ENCODE measurements at regions not wholly inside any gene's neighbourhood (a gene's known extent, or its start where the extent isn't known, plus 50 kb on each side); places are given as distances from the start of the nearest gene placed in this dataset.

DNA sequence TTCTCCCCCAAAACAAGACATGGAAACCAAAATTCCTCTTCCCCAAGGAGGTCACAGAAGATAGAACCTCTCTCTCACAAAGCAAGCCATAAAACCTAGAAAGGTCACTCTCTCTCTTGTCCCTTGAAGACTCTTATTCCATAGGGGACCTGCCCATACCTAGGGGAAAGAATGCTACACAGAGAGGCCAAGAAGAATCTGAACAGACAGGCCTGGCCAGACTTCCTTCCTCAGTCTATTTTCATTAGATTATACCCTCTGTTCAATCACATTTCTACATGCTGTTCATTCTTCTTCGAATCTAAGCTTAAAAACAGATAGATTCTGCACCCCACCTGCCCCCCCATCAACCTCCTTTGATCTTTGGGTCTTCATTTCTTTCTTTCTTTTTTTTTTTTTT, 206.8 kb downstream of the TLE4 start:
- ChIA-PET POLR2A (no interaction called here), CTCF (ENCODE audit: low intra/inter-chr PET ratio) (no interaction called here)
- no peaks in the 10 kb centered on the region for H3K4me1 ChIP-seq (replicated peaks in 1 of 2; ENCODE audit: control insufficient read depth in 2 of 2, insufficient read depth in 2 of 2, low read length in 2 of 2)
- no peak overlapping the region for H2AFZ ChIP-seq (ENCODE audit: low read depth, low read length)
- H3K79me2 ChIP-seq (ENCODE audit: control insufficient read depth, insufficient read depth, low read length) = no peaks in the 10 kb centered on the region
- no peak overlapping the region for H3K9ac ChIP-seq (ENCODE audit: insufficient read depth in 1 of 2, low read depth in 2 of 2, low read length in 2 of 2)
- FAIRE-seq = no peak
- no peaks in the 10 kb centered on the region for H4K20me1 ChIP-seq (replicated peaks; ENCODE audit: control insufficient read depth, insufficient read depth, low read length)
- no peak for ATAC-seq
- in situ Hi-C loops (cut with MboI) (no loop called here), intact Hi-C loops (cut with micrococcal nuclease) (no loop called here)
- WGBS (ENCODE audit: insufficient coverage, low coverage, missing lambda C conversion rate) = 0% methylated on average over 1 of the region's 1 CpG
- no peak overlapping the region for H3K27ac ChIP-seq (ENCODE audit: extremely low read depth, low read depth, low read length)
- H3K36me3 ChIP-seq (ENCODE audit: control insufficient read depth, insufficient read depth, low read length) = no peaks in the 10 kb centered on the region
- no peak overlapping the region for H3K4me2 ChIP-seq (ENCODE audit: insufficient read depth, low read length)
- BruUV-seq (replicated peaks) = no TSS peak
- no peak overlapping the region for H3K4me3 ChIP-seq
- no peaks in the 10 kb centered on the region for H3K9me3 ChIP-seq (replicated peaks; ENCODE audit: control insufficient read depth, insufficient read depth, low read depth, low read length)
- H3K27me3 ChIP-seq (ENCODE audit: control insufficient read depth in 2 of 2, insufficient read depth in 2 of 2, low read length in 2 of 2) = no peaks in the 10 kb centered on the region
- no peak for DNase-seq (ENCODE audit: extremely low read depth in 1 of 4, low spot score in 3 of 4)
- TF ChIP-seq MYC (IDR thresholded peaks at IDR 0.05; ENCODE audit: low read depth, low read length) = no peak
- TF ChIP-seq MYC (CRISPR knock-in tag; IDR thresholded peaks at IDR 0.05; ENCODE audit: borderline replicate concordance, low read depth) = no peak
- TF ChIP-seq ZNF121 (CRISPR knock-in tag; conservative IDR thresholded peaks at IDR 0.05) = no peak
- no peaks in the 10 kb centered on the region for H3K9me1 ChIP-seq (ENCODE audit: control insufficient read depth, insufficient read depth, low read length)

DNA sequence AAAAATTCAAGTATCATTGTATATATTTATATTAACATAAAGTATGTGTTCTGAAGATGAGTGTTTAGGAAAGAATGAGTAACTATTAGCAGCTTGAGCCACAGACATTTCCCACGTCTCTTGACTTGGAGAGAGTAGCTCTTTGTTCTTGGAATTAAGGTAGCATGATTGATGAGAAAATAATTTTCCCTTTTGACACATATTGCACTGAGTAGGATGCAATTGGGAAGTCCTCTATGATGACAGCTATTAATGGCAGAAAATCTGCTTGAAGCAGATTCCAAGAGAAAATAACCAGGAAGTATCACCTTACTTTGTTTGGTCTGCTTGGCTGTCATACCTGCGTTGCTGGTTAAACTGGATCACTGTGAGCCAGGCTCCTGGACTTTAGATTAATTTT, 204.8 kb downstream of the TLE4 start:
- H3K9me1 ChIP-seq (ENCODE audit: control insufficient read depth, insufficient read depth, low read length) = no peaks in the 10 kb centered on the region
- DNase-seq (ENCODE audit: extremely low read depth in 1 of 4, low spot score in 3 of 4) (no peak), FAIRE-seq (no peak), ATAC-seq (no peak)
- H3K4me2 ChIP-seq (ENCODE audit: insufficient read depth, low read length) = no peak overlapping the region
- no peaks in the 10 kb centered on the region for H4K20me1 ChIP-seq (replicated peaks; ENCODE audit: control insufficient read depth, insufficient read depth, low read length)
- BruUV-seq (replicated peaks) = no TSS peak
- 8% methylated on average over 2 of the region's 2 CpGs for WGBS (ENCODE audit: insufficient coverage, low coverage, missing lambda C conversion rate)
- intact Hi-C loops (cut with micrococcal nuclease) (no loop called here), in situ Hi-C loops (cut with MboI) (no loop called here)
- no peak overlapping the region for H3K27ac ChIP-seq (ENCODE audit: extremely low read depth, low read depth, low read length)
- no peaks in the 10 kb centered on the region for H3K4me1 ChIP-seq (replicated peaks in 1 of 2; ENCODE audit: control insufficient read depth in 2 of 2, insufficient read depth in 2 of 2, low read length in 2 of 2)
- H3K9me3 ChIP-seq (replicated peaks; ENCODE audit: control insufficient read depth, insufficient read depth, low read depth, low read length) = no peaks in the 10 kb centered on the region
- TF ChIP-seq ZBTB7A (IDR thresholded peaks at IDR 0.05; ENCODE audit: borderline replicate concordance, control insufficient read depth, low read depth, low read length) = no peak
- H2AFZ ChIP-seq (ENCODE audit: low read depth, low read length) = no peak overlapping the region
- no peaks in the 10 kb centered on the region for H3K79me2 ChIP-seq (ENCODE audit: control insufficient read depth, insufficient read depth, low read length)
- POLR2A ChIA-PET = no interaction called here
- H3K4me3 ChIP-seq = no peak overlapping the region
- H3K36me3 ChIP-seq (ENCODE audit: control insufficient read depth, insufficient read depth, low read length) = no peaks in the 10 kb centered on the region
- CTCF ChIA-PET (ENCODE audit: low intra/inter-chr PET ratio) = no interaction called here
- H3K27me3 ChIP-seq (ENCODE audit: control insufficient read depth in 2 of 2, insufficient read depth in 2 of 2, low read length in 2 of 2) = no peaks in the 10 kb centered on the region
- H3K9ac ChIP-seq (ENCODE audit: insufficient read depth in 1 of 2, low read depth in 2 of 2, low read length in 2 of 2) = no peak overlapping the region
